ENCODE measurements at regions not wholly inside any gene's neighbourhood (a gene's known extent, or its start where the extent isn't known, plus 50 kb on each side); places are given as distances from the start of the nearest gene placed in this dataset.

- TF ChIP-seq, protein P1, sequence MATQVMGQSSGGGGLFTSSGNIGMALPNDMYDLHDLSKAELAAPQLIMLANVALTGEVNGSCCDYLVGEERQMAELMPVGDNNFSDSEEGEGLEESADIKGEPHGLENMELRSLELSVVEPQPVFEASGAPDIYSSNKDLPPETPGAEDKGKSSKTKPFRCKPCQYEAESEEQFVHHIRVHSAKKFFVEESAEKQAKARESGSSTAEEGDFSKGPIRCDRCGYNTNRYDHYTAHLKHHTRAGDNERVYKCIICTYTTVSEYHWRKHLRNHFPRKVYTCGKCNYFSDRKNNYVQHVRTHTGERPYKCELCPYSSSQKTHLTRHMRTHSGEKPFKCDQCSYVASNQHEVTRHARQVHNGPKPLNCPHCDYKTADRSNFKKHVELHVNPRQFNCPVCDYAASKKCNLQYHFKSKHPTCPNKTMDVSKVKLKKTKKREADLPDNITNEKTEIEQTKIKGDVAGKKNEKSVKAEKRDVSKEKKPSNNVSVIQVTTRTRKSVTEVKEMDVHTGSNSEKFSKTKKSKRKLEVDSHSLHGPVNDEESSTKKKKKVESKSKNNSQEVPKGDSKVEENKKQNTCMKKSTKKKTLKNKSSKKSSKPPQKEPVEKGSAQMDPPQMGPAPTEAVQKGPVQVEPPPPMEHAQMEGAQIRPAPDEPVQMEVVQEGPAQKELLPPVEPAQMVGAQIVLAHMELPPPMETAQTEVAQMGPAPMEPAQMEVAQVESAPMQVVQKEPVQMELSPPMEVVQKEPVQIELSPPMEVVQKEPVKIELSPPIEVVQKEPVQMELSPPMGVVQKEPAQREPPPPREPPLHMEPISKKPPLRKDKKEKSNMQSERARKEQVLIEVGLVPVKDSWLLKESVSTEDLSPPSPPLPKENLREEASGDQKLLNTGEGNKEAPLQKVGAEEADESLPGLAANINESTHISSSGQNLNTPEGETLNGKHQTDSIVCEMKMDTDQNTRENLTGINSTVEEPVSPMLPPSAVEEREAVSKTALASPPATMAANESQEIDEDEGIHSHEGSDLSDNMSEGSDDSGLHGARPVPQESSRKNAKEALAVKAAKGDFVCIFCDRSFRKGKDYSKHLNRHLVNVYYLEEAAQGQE (IDR thresholded peaks at IDR 0.05; ENCODE audit: insufficient read depth in 1 of 2, low read depth in 2 of 2, low read length in 2 of 2): no peak
These were observed 69.5 kb upstream of the HDAC4 start for GRCh38 chr2:239470151-239470900.

- TF ChIP-seq POLR2AphosphoS5 (IDR thresholded peaks at IDR 0.05; ENCODE audit: low read depth, low read length): no peak
- TF ChIP-seq, protein P1 (IDR thresholded peaks at IDR 0.05; ENCODE audit: insufficient read depth in 1 of 2, low read depth in 2 of 2, low read length in 2 of 2): no peak
- TF ChIP-seq FOXP2 (optimal IDR thresholded peaks at IDR 0.05; ENCODE audit: borderline replicate concordance, extremely low read depth, extremely low read length, insufficient read depth): no peak
- TF ChIP-seq TAF1 (IDR thresholded peaks at IDR 0.05; ENCODE audit: borderline replicate concordance, insufficient read depth, low read length): no peak
- no peak for TF ChIP-seq SIN3A (IDR thresholded peaks at IDR 0.05; ENCODE audit: borderline replicate concordance, insufficient read depth, low read length)
These were observed 68.5 kb upstream of the HDAC4 start for GRCh38 chr2:239469106-239469960.

- TF ChIP-seq TAF1 (IDR thresholded peaks at IDR 0.05; ENCODE audit: borderline replicate concordance, insufficient read depth, low read length): no peak
- TF ChIP-seq POLR2AphosphoS5 (IDR thresholded peaks at IDR 0.05; ENCODE audit: low read depth, low read length): no peak
- no peak for TF ChIP-seq SIN3A (IDR thresholded peaks at IDR 0.05; ENCODE audit: borderline replicate concordance, insufficient read depth, low read length)
- TF ChIP-seq, protein P1 (IDR thresholded peaks at IDR 0.05; ENCODE audit: insufficient read depth in 1 of 2, low read depth in 2 of 2, low read length in 2 of 2): no peak
- no peak for TF ChIP-seq FOXP2 (optimal IDR thresholded peaks at IDR 0.05; ENCODE audit: borderline replicate concordance, extremely low read depth, extremely low read length, insufficient read depth)
These were observed 67.8 kb upstream of the HDAC4 start for GRCh38 chr2:239468491-239469105.

DNA sequence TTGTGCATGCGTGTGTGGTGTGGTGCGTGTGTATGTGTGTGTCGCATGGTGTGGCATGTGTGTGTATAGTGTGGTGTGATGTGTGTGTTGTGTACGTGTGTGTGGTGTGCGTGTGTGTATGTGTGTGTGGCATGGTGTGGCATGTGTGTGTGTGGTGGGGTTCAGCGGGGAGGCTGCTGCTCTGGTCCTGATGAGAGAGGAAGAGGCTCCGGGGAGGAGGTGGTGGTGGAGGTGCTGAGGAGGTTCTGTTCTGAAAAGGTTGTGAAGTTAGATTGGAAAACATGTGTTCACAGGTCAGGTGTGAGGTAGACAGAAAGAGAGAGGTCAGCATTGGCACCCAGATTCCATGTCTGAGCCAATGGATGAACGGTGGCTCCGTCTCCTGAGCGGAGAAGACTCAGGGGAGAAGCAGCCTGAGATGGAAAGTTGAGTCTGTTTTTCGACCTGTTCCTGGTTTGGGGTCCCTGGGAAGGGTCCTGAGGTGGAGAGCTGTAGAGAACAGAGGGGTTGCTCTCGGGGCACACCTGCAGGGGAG, 67.2 kb upstream of the HDAC4 start:
- TF ChIP-seq, protein P1 (IDR thresholded peaks at IDR 0.05; ENCODE audit: insufficient read depth in 1 of 2, low read depth in 2 of 2, low read length in 2 of 2): no peak
- TF ChIP-seq POLR2AphosphoS5 (IDR thresholded peaks at IDR 0.05; ENCODE audit: low read depth, low read length): no peak
